Adipocyte (in vitro differentiated cells): ENCODE measurements at regions not wholly inside any gene's neighbourhood (a gene's known extent, or its start where the extent isn't known, plus 50 kb on each side); places are given as distances from the start of the nearest gene placed in this dataset.
A peak's percentile ranks its signal among the peaks of the same experiment; 100 is the strongest.
"Not testable (repeated sequence)": the region's sequence is repeated elsewhere in the genome, so short reads cannot be mapped to it uniquely, and the experiment has no call there.

Experiments used
- DNase-seq: peaks from one replicate; pipeline ENCODE4 v3.0.0-alpha.2; 2015; ENCODE audit warnings: low read depth
- H3K27me3 ChIP-seq: replicated peaks from 2 replicates; pipeline ENCODE4 v1.7.0; 2013; ENCODE audit warnings: mild to moderate bottlenecking, low read length, moderate library complexity; ENCODE audit not compliant: control insufficient read depth, insufficient read depth
- H3K36me3 ChIP-seq: 2 replicates; pipeline ENCODE4 v1.7.0; 2013; ENCODE audit warnings: low read length, mild to moderate bottlenecking, moderate library complexity; ENCODE audit not compliant: control insufficient read depth, insufficient read depth, severe bottlenecking
- H3K4me1 ChIP-seq: 2 replicates; pipeline ENCODE4 v1.7.0; 2013; ENCODE audit warnings: mild to moderate bottlenecking, low read length, moderate library complexity; ENCODE audit not compliant: control insufficient read depth, insufficient read depth
- H3K4me3 ChIP-seq: 2 replicates; pipeline ENCODE4 v1.7.0; 2013; ENCODE audit warnings: mild to moderate bottlenecking, low read length, moderate library complexity
- H3K9ac ChIP-seq: 2 replicates; pipeline ENCODE4 v1.7.0; 2013; ENCODE audit warnings: mild to moderate bottlenecking, low read length, moderate library complexity
- H3K9me3 ChIP-seq: 2 replicates; pipeline ENCODE4 v1.7.0; 2013; ENCODE audit warnings: mild to moderate bottlenecking, low read length, moderate library complexity; ENCODE audit not compliant: control insufficient read depth

GRCh38 chr6:137305691-137306090, 86.5 kb upstream of the IFNGR1 start:
- Histone ChIP-seq H3K9me3 (no peaks in the 10 kb centered on the region), H3K9ac (no peak overlapping the region), H3K4me3 (no peak overlapping the region), H3K36me3 (no peaks in the 10 kb centered on the region), H3K4me1 (no peaks in the 10 kb centered on the region), H3K27me3 (no peaks in the 10 kb centered on the region)
- no peak for DNase-seq

- Histone ChIP-seq H3K4me3 (no peak overlapping the region), H3K4me1 (no peaks in the 10 kb centered on the region), H3K9ac (no peak overlapping the region), H3K36me3 (no peaks in the 10 kb centered on the region), H3K27me3 (no peaks in the 10 kb centered on the region), H3K9me3 (no peaks in the 10 kb centered on the region)
- no peak for DNase-seq
Measured at GRCh38 chr6:137304020-137304780, 85.0 kb upstream of the IFNGR1 start.

DNA sequence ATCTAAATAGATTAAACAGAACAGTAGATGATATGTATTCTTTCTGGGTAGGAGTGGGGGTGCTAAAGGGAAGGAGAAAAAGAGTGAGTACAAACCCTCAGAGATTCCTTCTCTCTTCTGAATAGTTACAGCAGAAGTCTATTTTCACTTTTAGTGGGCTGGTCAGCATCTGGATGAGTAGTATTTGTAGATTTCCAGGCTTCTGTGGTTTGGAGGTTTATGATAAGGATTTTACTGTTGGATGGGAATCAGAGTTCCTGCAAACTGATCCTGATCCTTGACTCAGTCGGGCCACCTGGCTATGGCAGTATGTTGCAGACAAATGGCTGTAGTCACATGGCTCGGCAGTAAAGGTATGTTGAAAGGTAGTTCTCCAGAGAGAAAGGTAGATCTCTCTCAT, 84.3 kb upstream of the IFNGR1 start:
- Histone ChIP-seq H3K36me3 (no peaks in the 10 kb centered on the region), H3K9me3 (no peaks in the 10 kb centered on the region), H3K4me3 (no peak overlapping the region), H3K9ac (no peak overlapping the region), H3K4me1 (no peaks in the 10 kb centered on the region), H3K27me3 (no peaks in the 10 kb centered on the region)
- DNase-seq: no peak

- Histone ChIP-seq H3K4me3 (no peak overlapping the region), H3K9me3 (no peaks in the 10 kb centered on the region), H3K27me3 (no peaks in the 10 kb centered on the region), H3K9ac (no peak overlapping the region), H3K4me1 (no peaks in the 10 kb centered on the region), H3K36me3 (no peaks in the 10 kb centered on the region)
- DNase-seq: no peak
Measured at GRCh38 chr6:137299681-137300080, 80.5 kb upstream of the IFNGR1 start.

- no peaks in the 10 kb centered on the region for H3K4me1 ChIP-seq
- no peaks in the 10 kb centered on the region for H3K36me3 ChIP-seq
- H3K4me3 ChIP-seq: no peak overlapping the region
- H3K27me3 ChIP-seq: no peaks in the 10 kb centered on the region
- no peak overlapping the region for H3K9ac ChIP-seq
- H3K9me3 ChIP-seq: no peaks in the 10 kb centered on the region
- peak; percentile 16 for DNase-seq
Measured at GRCh38 chr6:137297887-137298286, 78.7 kb upstream of the IFNGR1 start.

DNA sequence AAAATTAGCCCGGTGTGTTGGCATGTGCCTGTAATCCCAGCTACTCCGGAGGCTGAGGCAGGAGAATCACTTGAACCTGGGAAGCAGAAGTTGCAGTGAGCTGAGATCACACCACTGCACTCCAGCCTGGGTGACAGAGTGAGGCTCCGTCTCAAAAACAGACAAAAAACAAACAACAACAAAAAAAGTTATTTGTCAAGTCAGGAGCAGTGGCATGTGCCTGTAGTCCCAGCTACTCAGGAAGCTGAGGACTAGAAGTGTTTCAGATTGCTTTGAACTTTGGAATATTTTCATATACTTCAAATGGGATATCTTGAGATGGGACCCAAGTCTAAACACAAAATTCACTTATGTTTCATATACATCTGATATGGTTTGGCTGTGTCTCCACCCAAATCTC, 73.1 kb upstream of the IFNGR1 start:
- H3K9ac ChIP-seq, H3K9me3 ChIP-seq, H3K4me3 ChIP-seq, H3K27me3 ChIP-seq, DNase-seq, H3K36me3 ChIP-seq, H3K4me1 ChIP-seq: not testable (repeated sequence)

DNA sequence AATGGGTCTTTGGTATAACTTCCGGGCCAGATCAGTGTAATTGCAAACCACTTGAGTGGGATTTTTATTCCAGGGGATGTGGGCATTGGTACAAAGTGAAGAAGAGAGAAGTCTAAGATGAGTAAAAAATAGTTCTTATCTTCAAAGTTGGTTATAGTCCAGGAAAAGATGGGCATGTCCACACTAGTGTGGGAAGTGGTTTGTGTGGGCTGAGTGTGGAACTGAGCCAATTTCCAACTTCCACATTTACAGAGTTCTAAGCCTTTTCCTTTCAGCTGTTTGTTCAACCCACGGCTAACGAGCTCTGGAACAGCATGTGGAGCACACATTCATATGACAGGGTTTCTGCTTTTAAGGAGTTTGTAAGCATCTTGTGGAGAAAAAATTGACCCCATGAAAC, 72.3 kb upstream of the IFNGR1 start:
- peak; percentile 25 for DNase-seq
- no peaks in the 10 kb centered on the region for H3K36me3 ChIP-seq
- H3K9ac ChIP-seq: no peak overlapping the region

DNA sequence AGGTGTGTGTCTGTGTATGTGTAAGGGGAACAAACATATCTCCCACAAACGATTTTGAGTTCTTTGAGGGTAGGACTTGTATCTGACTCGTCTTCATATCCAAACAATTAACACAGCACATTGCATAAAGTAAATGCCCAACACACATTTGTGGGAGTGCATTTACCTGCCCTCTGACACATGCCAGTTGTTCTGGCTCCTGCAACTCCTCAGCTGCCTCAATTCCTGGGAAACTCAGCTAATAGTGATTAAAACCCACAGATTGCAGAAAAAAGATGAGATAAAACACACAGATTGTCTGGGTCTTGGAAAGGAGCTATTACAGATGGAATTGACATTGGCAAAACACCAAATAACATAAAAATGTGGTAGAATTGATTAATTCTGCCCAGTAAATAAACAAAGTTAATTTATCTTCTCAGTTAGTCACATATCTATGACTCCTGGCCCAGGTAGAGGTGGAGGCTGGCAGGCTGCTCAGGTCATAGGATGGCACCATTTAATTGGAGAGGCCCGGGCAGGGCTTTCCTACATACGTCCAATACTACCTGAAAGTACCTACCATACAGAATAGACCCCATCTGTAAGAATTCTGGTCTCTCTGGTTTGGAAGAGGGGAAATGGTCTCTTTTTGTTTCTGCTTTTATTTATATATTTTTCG, 71.5 kb upstream of the IFNGR1 start:
- Histone ChIP-seq H3K9me3 (no peaks in the 10 kb centered on the region), H3K27me3 (no peaks in the 10 kb centered on the region), H3K9ac (no peak overlapping the region), H3K4me1 (peaks cover 8% of the 10 kb centered on the region), H3K36me3 (no peaks in the 10 kb centered on the region), H3K4me3 (no peak overlapping the region)
- no peak for DNase-seq

More for the DNA sequence above, 72.3 kb upstream of the IFNGR1 start:
- H3K4me3 ChIP-seq: no peak overlapping the region
- no peaks in the 10 kb centered on the region for H3K9me3 ChIP-seq
- no peaks in the 10 kb centered on the region for H3K27me3 ChIP-seq
- peaks cover 7% of the 10 kb centered on the region for H3K4me1 ChIP-seq

DNA sequence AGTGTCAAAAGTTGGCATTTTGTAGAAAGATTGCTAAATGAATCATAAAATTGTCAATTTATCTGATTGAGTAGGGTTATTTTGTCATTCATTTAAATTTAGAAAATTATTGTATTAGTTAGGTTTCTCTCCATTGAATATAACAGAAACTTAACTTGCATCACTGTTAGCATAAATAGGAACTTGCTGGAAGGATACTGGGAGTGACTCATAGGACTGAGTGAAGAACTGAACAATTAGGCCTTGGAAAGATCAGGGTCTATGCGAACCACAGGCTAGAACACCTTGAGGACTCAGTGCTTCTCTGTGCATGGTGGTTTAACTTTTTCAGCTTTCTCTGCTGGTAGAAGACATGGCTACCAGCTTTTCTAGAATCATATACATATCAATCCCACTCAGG, 67.7 kb upstream of the IFNGR1 start:
- no peak overlapping the region for H3K4me3 ChIP-seq
- no peak for DNase-seq
- peaks cover 8% of the 10 kb centered on the region for H3K4me1 ChIP-seq
- no peak overlapping the region for H3K9ac ChIP-seq
- H3K36me3 ChIP-seq: no peaks in the 10 kb centered on the region
- no peaks in the 10 kb centered on the region for H3K27me3 ChIP-seq
- H3K9me3 ChIP-seq: no peaks in the 10 kb centered on the region

DNA sequence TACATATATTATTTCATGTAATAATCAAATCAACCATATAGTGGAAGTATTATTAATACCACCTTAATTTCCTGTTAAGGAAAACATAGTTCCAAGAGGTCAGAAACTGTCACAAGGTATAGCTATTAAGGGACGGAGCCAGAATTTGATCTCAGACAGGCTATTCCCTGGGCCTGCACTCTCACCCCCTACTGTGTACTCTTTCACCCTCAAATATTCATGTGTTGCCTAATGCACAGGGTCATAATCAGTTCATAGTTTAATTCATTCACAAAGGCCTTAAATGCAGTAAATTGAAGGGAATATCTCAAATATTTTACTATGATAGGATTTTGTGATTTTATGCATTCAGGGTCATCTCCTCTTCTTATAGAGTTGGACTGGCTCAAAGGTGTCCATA, 67.2 kb upstream of the IFNGR1 start:
- Histone ChIP-seq H3K9me3 (no peaks in the 10 kb centered on the region), H3K36me3 (no peaks in the 10 kb centered on the region)

GRCh38 chr6:137284811-137285110, 65.6 kb upstream of the IFNGR1 start:
- DNase-seq: no peak

More for the DNA sequence above, 67.2 kb upstream of the IFNGR1 start:
- H3K4me3 ChIP-seq: no peak overlapping the region
- H3K9ac ChIP-seq: no peak overlapping the region
- peaks cover 8% of the 10 kb centered on the region for H3K4me1 ChIP-seq
- no peak for DNase-seq
- H3K27me3 ChIP-seq: no peaks in the 10 kb centered on the region

More at GRCh38 chr6:137284811-137285110, 65.6 kb upstream of the IFNGR1 start:
- Histone ChIP-seq H3K9ac (no peak overlapping the region), H3K4me3 (no peak overlapping the region), H3K27me3 (no peaks in the 10 kb centered on the region), H3K9me3 (no peaks in the 10 kb centered on the region), H3K36me3 (no peaks in the 10 kb centered on the region), H3K4me1 (peaks cover 8% of the 10 kb centered on the region)
